SH-SY5Y (cell line): ENCODE measurements at regions not wholly inside any gene's neighbourhood (a gene's known extent, or its start where the extent isn't known, plus 50 kb on each side); places are given as distances from the start of the nearest gene placed in this dataset.

Source experiments
- GATA2 ChIP-seq: IDR thresholded peaks from 2 replicates; pipeline ENCODE4 v1.6.1; 2011; ENCODE audit warnings: mild to moderate bottlenecking, low read depth, low read length
- GATA3 ChIP-seq: IDR thresholded peaks from 2 replicates; pipeline ENCODE4 v1.6.1; 2011; ENCODE audit warnings: low read depth, mild to moderate bottlenecking, low read length, moderate library complexity

DNA sequence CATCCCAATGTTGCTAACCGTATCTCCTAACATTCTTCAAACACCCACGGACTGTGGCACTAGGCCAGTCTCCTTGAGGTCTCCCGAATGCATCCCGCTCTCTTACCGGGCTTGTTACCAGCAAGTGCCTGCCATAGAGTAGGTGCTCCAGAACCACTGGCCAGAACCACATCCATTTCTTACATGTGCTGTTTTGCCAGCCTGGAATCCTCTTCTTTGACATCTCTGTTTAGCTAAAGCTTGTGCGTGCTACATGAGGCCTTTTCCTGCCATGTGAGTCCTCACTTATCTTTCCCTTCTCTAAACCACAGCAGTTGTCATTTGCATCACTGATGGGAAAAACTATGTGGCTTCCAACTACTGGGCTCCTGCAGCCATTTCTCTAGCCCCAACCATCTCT, 397.4 kb downstream of the PCNX1 start:
- no peak for TF ChIP-seq GATA2
- no peak for TF ChIP-seq GATA3
